Upper lobe of left lung (tissue), 4 donors: ENCODE measurements at regions not wholly inside any gene's neighbourhood (a gene's known extent, or its start where the extent isn't known, plus 50 kb on each side); places are given as distances from the start of the nearest gene placed in this dataset.

Source experiments
- POLR2A ChIP-seq, 4 donors: fragments of 450-650 bp; IDR thresholded peaks; one replicate each; pipeline ENCODE4 v1.5.1; 2016 to 2017; ENCODE audit warnings: antibody characterized with exemption in 4 of 4, mild to moderate bottlenecking in 2 of 4
- TF ChIP-seq, protein P1 (sequence below), 6 experiments: fragments of 450-650 bp in 4 of 6; fragments of 200-600 bp in 2 of 6; sonication (generic) in 2 of 6; IDR thresholded peaks; one replicate each; pipeline ENCODE4 v1.5.1; 2016 to 2019; ENCODE audit warnings: antibody characterized with exemption in 6 of 6

DNA sequence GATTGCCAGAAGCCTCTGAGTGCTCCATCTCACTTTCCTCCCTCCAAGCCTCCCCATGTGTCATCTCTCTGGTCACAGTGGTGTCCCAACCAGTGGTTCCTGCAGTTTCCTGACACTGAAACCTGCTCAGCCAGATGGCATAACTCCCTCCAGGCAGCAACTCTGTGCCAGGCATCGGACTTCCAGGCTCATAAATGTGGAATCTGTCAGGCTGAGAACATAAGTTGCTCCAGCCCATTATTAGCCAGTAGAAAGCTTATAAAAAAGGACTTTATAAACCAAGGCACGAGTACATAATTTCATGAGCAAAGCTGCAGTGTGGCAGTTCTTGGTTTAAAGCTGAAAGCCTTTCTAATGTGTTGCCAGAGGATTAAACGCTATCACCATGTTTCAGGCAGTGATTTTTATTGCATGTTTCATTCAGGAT, 194.3 kb downstream of the DACT1 start:
- no peak for TF ChIP-seq POLR2A (IDR thresholded peaks at IDR 0.05)
- TF ChIP-seq, protein P1, sequence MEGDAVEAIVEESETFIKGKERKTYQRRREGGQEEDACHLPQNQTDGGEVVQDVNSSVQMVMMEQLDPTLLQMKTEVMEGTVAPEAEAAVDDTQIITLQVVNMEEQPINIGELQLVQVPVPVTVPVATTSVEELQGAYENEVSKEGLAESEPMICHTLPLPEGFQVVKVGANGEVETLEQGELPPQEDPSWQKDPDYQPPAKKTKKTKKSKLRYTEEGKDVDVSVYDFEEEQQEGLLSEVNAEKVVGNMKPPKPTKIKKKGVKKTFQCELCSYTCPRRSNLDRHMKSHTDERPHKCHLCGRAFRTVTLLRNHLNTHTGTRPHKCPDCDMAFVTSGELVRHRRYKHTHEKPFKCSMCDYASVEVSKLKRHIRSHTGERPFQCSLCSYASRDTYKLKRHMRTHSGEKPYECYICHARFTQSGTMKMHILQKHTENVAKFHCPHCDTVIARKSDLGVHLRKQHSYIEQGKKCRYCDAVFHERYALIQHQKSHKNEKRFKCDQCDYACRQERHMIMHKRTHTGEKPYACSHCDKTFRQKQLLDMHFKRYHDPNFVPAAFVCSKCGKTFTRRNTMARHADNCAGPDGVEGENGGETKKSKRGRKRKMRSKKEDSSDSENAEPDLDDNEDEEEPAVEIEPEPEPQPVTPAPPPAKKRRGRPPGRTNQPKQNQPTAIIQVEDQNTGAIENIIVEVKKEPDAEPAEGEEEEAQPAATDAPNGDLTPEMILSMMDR (IDR thresholded peaks at IDR 0.05) = no peak
